HepG2 (cell line): ENCODE measurements at regions not wholly inside any gene's neighbourhood (a gene's known extent, or its start where the extent isn't known, plus 50 kb on each side); places are given as distances from the start of the nearest gene placed in this dataset.

Source experiments
- ATAC-seq: fragments of 200-7000 bp; cut with Tn5 transposase; 3 replicates; pipeline ENCODE4 v1.9.1; 2020; ENCODE audit warnings: mild to moderate bottlenecking, moderate library complexity
- BruUV-seq: library from RNA; stranded (reverse); fragments of 400-500 nt; replicated peaks from 2 replicates; lab custom pipeline; 2021; lab: Mats Ljungman, UMichigan
- CTCF ChIA-PET: fragments of 300-600 bp; formaldehyde crosslinking; extraction: SDS; loops from one replicate; lab custom pipeline; 2021; ENCODE audit warnings: low total read pairs, inconsistent platforms, low intra/inter-chr PET ratio; lab: Yijun Ruan, JAX
- POLR2A ChIA-PET: fragments of 350-600 bp; sonication (Branson Sonifier 250); formaldehyde crosslinking; loops from one replicate; lab custom pipeline; 2020; ENCODE audit warnings: antibody characterized with exemption, inconsistent platforms; lab: Yijun Ruan, JAX
- DNase-seq: peaks from one replicate; pipeline ENCODE4 v3.0.0-alpha.2; 2015; ENCODE audit warnings: low spot score
- FAIRE-seq: peaks from 3 replicates; lab custom pipeline; 2011; peaks lifted over from hg19 to GRCh38; lab: Jason Lieb, UNC
- H2AFZ ChIP-seq: one replicate; pipeline ENCODE4 v1.6.1; 2011; ENCODE audit warnings: low read length, inconsistent platforms
- H3K27ac ChIP-seq: fragments of 300-600 bp; 3 replicates; pipeline ENCODE4 v1.8.0; 2011; ENCODE audit warnings: mixed run types, mild to moderate bottlenecking, mixed read lengths, low read length, inconsistent platforms; ENCODE audit not compliant: insufficient read depth; ENCODE audit errors: extremely low read length
- H3K27me3 ChIP-seq, 2 experiments: fragments of 200-600 bp in 1 of 2; 2 replicates in 1 of 2; 3 replicates in 1 of 2; pipeline versions ENCODE4 v1.6.0 to v1.8.0; 2011; ENCODE audit warnings: low read length in 2 of 2, mild to moderate bottlenecking in 2 of 2, moderate library complexity in 2 of 2, inconsistent platforms in 1 of 2; ENCODE audit not compliant: insufficient read depth in 2 of 2, control insufficient read depth in 1 of 2
- H3K36me3 ChIP-seq, 2 experiments: fragments of 200-600 bp in 1 of 2; replicated peaks in 1 of 2; 2 replicates in 1 of 2; 3 replicates in 1 of 2; pipeline versions ENCODE4 v1.5.1 to v1.8.0; 2011; ENCODE audit warnings: low read length in 2 of 2, inconsistent platforms in 1 of 2; ENCODE audit not compliant: insufficient read depth in 2 of 2, control insufficient read depth in 1 of 2
- H3K4me1 ChIP-seq: 2 replicates; pipeline ENCODE4 v1.5.1; 2012; ENCODE audit warnings: low read length, inconsistent platforms; ENCODE audit not compliant: insufficient read depth
- H3K4me2 ChIP-seq: 2 replicates; pipeline ENCODE4 v1.6.0; 2011; ENCODE audit warnings: low read depth, low read length, inconsistent platforms
- H3K4me3 ChIP-seq, 3 experiments: fragments of 200-600 bp in 1 of 3; sonication (generic), shearing (Covaris generic) in 1 of 3; replicated peaks in 1 of 3; 2 replicates each; pipeline ENCODE4 v1.5.1; 2011 to 2016; ENCODE audit warnings: low read length in 3 of 3, inconsistent platforms in 2 of 3, low read depth in 2 of 3, mild to moderate bottlenecking in 2 of 3, control low read depth in 1 of 3, mixed read lengths in 1 of 3; ENCODE audit not compliant: insufficient read depth in 1 of 3
- H3K79me2 ChIP-seq: one replicate; pipeline ENCODE4 v1.6.1; 2011; ENCODE audit warnings: low read length, inconsistent platforms; ENCODE audit not compliant: insufficient read depth
- H3K9ac ChIP-seq: 2 replicates; pipeline ENCODE4 v1.6.0; 2011; ENCODE audit warnings: mild to moderate bottlenecking, low read depth, low read length, inconsistent platforms; ENCODE audit not compliant: insufficient read depth
- H3K9me3 ChIP-seq: 2 replicates; pipeline ENCODE4 v1.5.1; 2012; ENCODE audit warnings: mild to moderate bottlenecking, low read length
- H4K20me1 ChIP-seq: 2 replicates; pipeline ENCODE4 v1.6.0; 2011; ENCODE audit warnings: inconsistent platforms, mild to moderate bottlenecking, low read length, moderate library complexity; ENCODE audit not compliant: insufficient read depth
- EEA1 ChIP-seq: sonication (generic); formaldehyde crosslinking; IDR thresholded peaks from 2 replicates; pipeline ENCODE4 v1.5.1; 2020; ENCODE audit warnings: mild to moderate bottlenecking, missing genetic modification reagents, borderline replicate concordance
- HNRNPH1 ChIP-seq: fragments of 200-400 bp; formaldehyde crosslinking; optimal IDR thresholded peaks from 2 replicates; pipeline ENCODE3; 2017; ENCODE audit warnings: mild to moderate bottlenecking, low read depth, low read length
- IRF2 ChIP-seq: IDR thresholded peaks from 2 replicates; pipeline ENCODE4 v1.6.1; 2018; ENCODE audit warnings: missing genetic modification reagents, missing compliant biosample characterization
- KLF16 ChIP-seq, 2 experiments: sonication (generic) in 1 of 2; formaldehyde crosslinking in 1 of 2; IDR thresholded peaks; 2 replicates each; pipeline versions ENCODE4 v1.6.1 to v1.8.0; 2016 to 2023; ENCODE audit warnings: missing genetic modification reagents in 2 of 2, missing compliant biosample characterization in 1 of 2
- MAZ ChIP-seq, 2 experiments: sonication (generic) in 1 of 2; formaldehyde crosslinking in 1 of 2; IDR thresholded peaks; 2 replicates each; pipeline versions ENCODE4 v1.5.0 to v1.6.1; 2012 to 2020; ENCODE audit warnings: low read depth in 2 of 2, mild to moderate bottlenecking in 2 of 2, borderline replicate concordance in 1 of 2, improper control_type of control experiment in 1 of 2, low read length in 1 of 2, missing genetic modification reagents in 1 of 2, moderate library complexity in 1 of 2
- SOX5 ChIP-seq: IDR thresholded peaks from 2 replicates; pipeline ENCODE4 v1.6.1; 2016; ENCODE audit warnings: borderline replicate concordance
- TSC22D2 ChIP-seq: sonication (generic); formaldehyde crosslinking; IDR thresholded peaks from 2 replicates; pipeline ENCODE4 v1.5.1; 2020; ENCODE audit warnings: missing genetic modification reagents, mild to moderate bottlenecking, borderline replicate concordance
- ZNF101 ChIP-seq: sonication (generic); formaldehyde crosslinking; IDR thresholded peaks from 2 replicates; pipeline ENCODE4 v1.4.0; 2020; ENCODE audit warnings: mild to moderate bottlenecking, low read depth, missing genetic modification reagents, borderline replicate concordance
- WGBS: methylation state at CpG from one replicate; pipeline ENCODE4 v1.1.6; 2017; ENCODE audit warnings: low lambda C conversion rate; 5-methylcytosine and 5-hydroxymethylcytosine counted together
- in situ Hi-C: cut with HindIII; loops from 2 replicates; pipeline ENCODE4 v1.10.0; 2017; ENCODE audit warnings: low pct_unique_long_range_greater_than_20kb; ENCODE audit not compliant: extremely low pct_ligation_motif_present
- intact Hi-C: fragments of 100-400 bp; cut with micrococcal nuclease; formaldehyde crosslinking; loops from one replicate; pipeline ENCODE4 v1.10.0; 2022; ENCODE audit not compliant: unreplicated experiment
- TF ChIP-seq, protein P1 (sequence below), 2 experiments: sonication (generic) in 1 of 2; formaldehyde crosslinking in 1 of 2; IDR thresholded peaks; 2 replicates each; pipeline versions ENCODE4 v1.5.1 to v1.6.1; 2011 to 2020; ENCODE audit warnings: borderline replicate concordance in 1 of 2, low read depth in 1 of 2, low read length in 1 of 2, mild to moderate bottlenecking in 1 of 2, missing genetic modification reagents in 1 of 2, moderate library complexity in 1 of 2
- TF ChIP-seq, protein P2 (sequence below), 2 experiments: sonication (generic) in 1 of 2; formaldehyde crosslinking in 1 of 2; IDR thresholded peaks; 2 replicates each; pipeline versions ENCODE4 v1.4.0 to v1.6.1; 2018 to 2020; ENCODE audit warnings: missing genetic modification reagents in 2 of 2, borderline replicate concordance in 1 of 2, low read depth in 1 of 2, mild to moderate bottlenecking in 1 of 2, missing biosample characterization in 1 of 2
- TF ChIP-seq, protein P3 (sequence below): sonication (generic); formaldehyde crosslinking; IDR thresholded peaks from 2 replicates; pipeline ENCODE4 v1.8.0; 2022; ENCODE audit warnings: mild to moderate bottlenecking, missing genetic modification reagents
- TF ChIP-seq, protein P4 (sequence below): sonication (generic); formaldehyde crosslinking; IDR thresholded peaks from 2 replicates; pipeline ENCODE4 v1.8.1; 2023; ENCODE audit warnings: missing genetic modification reagents, mild to moderate bottlenecking, borderline replicate concordance

DNA sequence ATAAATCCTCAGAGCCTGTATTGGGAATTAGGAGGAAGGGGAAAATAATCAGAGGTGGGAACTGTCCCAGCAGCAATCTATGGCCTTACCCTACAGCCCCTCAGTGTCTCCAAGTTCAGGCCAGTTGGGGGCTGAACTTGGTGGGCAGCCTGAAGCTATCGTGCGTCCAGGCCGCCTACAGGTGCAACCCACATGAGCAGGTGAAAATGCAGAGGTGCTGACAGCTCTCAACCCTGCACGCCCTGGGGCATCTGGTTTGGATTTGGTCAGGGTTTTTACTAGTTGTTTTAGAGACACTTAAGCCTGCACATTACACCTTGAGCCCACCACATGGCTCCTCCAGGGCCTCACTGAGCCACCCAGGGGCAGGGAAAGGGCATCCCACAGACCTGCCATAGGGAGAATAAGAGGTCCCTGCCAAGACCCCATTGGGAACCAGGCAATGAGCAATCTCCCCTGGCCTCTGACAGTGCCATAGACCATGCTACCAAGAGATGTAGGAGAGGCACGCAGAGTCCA, 209.5 kb downstream of the FOXD2 start:
- in situ Hi-C loops, result no loop called here
- Histone ChIP-seq H3K79me2 (no peaks in the 10 kb centered on the region), H3K9me3 (no peaks in the 10 kb centered on the region), H3K27ac (no peak overlapping the region), H4K20me1 (no peaks in the 10 kb centered on the region), H3K36me3 (no peaks in the 10 kb centered on the region), H3K4me3 (no peak overlapping the region), H2AFZ (no peak overlapping the region), H3K9ac (no peak overlapping the region), H3K27me3 (peaks cover 0 to 34% of the 10 kb centered on the region in 2 experiments; a peak in 3 of 5 replicates), H3K4me1 (peaks cover 10% of the 10 kb centered on the region), H3K4me2 (no peak overlapping the region)
- 54% methylated on average over 4 of the region's 5 CpGs for WGBS
- no TSS peak for BruUV-seq
- DNase-seq, result no peak
- ATAC-seq, result no peak
- CTCF ChIA-PET, result no interaction called here
- FAIRE-seq, result no peak
- intact Hi-C loops, result no loop called here
- TF ChIP-seq, protein P1, sequence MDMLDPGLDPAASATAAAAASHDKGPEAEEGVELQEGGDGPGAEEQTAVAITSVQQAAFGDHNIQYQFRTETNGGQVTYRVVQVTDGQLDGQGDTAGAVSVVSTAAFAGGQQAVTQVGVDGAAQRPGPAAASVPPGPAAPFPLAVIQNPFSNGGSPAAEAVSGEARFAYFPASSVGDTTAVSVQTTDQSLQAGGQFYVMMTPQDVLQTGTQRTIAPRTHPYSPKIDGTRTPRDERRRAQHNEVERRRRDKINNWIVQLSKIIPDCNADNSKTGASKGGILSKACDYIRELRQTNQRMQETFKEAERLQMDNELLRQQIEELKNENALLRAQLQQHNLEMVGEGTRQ (IDR thresholded peaks at IDR 0.05; ENCODE audit: low read depth, low read length), result no peak
- TF ChIP-seq, protein P1 (CRISPR knock-in tag; IDR thresholded peaks at IDR 0.05; ENCODE audit: borderline replicate concordance), result no peak
- TF ChIP-seq EEA1 (CRISPR knock-in tag), result no peak
- TF ChIP-seq, protein P2, sequence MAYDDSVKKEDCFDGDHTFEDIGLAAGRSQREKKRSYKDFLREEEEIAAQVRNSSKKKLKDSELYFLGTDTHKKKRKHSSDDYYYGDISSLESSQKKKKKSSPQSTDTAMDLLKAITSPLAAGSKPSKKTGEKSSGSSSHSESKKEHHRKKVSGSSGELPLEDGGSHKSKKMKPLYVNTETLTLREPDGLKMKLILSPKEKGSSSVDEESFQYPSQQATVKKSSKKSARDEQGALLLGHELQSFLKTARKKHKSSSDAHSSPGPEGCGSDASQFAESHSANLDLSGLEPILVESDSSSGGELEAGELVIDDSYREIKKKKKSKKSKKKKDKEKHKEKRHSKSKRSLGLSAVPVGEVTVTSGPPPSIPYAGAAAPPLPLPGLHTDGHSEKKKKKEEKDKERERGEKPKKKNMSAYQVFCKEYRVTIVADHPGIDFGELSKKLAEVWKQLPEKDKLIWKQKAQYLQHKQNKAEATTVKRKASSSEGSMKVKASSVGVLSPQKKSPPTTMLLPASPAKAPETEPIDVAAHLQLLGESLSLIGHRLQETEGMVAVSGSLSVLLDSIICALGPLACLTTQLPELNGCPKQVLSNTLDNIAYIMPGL (CRISPR knock-in tag; IDR thresholded peaks at IDR 0.05; ENCODE audit: borderline replicate concordance in 1 of 2, low read depth in 1 of 2), result no peak
- TF ChIP-seq MAZ (IDR thresholded peaks at IDR 0.05; ENCODE audit: borderline replicate concordance, low read depth, low read length), result no peak
- TF ChIP-seq MAZ (CRISPR knock-in tag; IDR thresholded peaks at IDR 0.05; ENCODE audit: low read depth), result no peak
- no peak for TF ChIP-seq TSC22D2 (CRISPR knock-in tag)
- no peak for TF ChIP-seq HNRNPH1
- TF ChIP-seq SOX5 (CRISPR knock-in tag), result no peak
- TF ChIP-seq, protein P3, sequence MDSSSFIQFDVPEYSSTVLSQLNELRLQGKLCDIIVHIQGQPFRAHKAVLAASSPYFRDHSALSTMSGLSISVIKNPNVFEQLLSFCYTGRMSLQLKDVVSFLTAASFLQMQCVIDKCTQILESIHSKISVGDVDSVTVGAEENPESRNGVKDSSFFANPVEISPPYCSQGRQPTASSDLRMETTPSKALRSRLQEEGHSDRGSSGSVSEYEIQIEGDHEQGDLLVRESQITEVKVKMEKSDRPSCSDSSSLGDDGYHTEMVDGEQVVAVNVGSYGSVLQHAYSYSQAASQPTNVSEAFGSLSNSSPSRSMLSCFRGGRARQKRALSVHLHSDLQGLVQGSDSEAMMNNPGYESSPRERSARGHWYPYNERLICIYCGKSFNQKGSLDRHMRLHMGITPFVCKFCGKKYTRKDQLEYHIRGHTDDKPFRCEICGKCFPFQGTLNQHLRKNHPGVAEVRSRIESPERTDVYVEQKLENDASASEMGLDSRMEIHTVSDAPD (CRISPR knock-in tag), result no peak
- TF ChIP-seq, protein P4, sequence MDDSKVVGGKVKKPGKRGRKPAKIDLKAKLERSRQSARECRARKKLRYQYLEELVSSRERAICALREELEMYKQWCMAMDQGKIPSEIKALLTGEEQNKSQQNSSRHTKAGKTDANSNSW (CRISPR knock-in tag), result no peak
- TF ChIP-seq IRF2 (CRISPR knock-in tag), result no peak
- TF ChIP-seq ZNF101 (CRISPR knock-in tag), result no peak
- no peak for TF ChIP-seq KLF16 (CRISPR knock-in tag; IDR thresholded peaks at IDR 0.05)
- POLR2A ChIA-PET, result no interaction called here
